HCT116 (cell line): ENCODE measurements at regions not wholly inside any gene's neighbourhood (a gene's known extent, or its start where the extent isn't known, plus 50 kb on each side); places are given as distances from the start of the nearest gene placed in this dataset.

ENCODE experiments used
- ATAC-seq: fragments of 200-7000 bp; cut with Tn5 transposase; 2 replicates; pipeline ENCODE4 v1.9.1; 2020; ENCODE audit warnings: mild to moderate bottlenecking, moderate library complexity
- BruUV-seq: library from RNA; stranded (reverse); fragments of 400-500 nt; replicated peaks from 2 replicates; lab custom pipeline; 2021; lab: Mats Ljungman, UMichigan
- CTCF ChIA-PET: fragments of 300-600 bp; sonication (Branson Sonifier 250); formaldehyde crosslinking; loops from one replicate; lab custom pipeline; 2021; ENCODE audit warnings: antibody characterized with exemption; lab: Charles Lee
- POLR2A ChIA-PET: fragments of 300-600, 350-600 bp; sonication (Branson Sonifier 250); formaldehyde crosslinking; loops from one replicate; lab custom pipeline; 2021; ENCODE audit warnings: antibody characterized with exemption; lab: Charles Lee
- RAD21 ChIA-PET, 2 experiments: fragments of 300-600 bp; sonication (Branson Sonifier 250); formaldehyde crosslinking; loops; one replicate each; lab custom pipeline; 2023; ENCODE audit warnings: low total read pairs in 2 of 2; ENCODE audit not compliant: uncharacterized antibody in 2 of 2, unreplicated experiment in 2 of 2, low non-redundant PET in 1 of 2; lab: Charles Lee
- DNase-seq: peaks from one replicate; pipeline ENCODE4 v3.0.0-alpha.2; 2010; ENCODE audit warnings: low read depth, low spot score
- H2AFZ ChIP-seq: fragments of 200-600 bp; shearing (Covaris generic), sonication (generic); 2 replicates; pipeline ENCODE4 v1.6.1; 2017; ENCODE audit warnings: low read depth, mixed run types, mixed read lengths, antibody characterized with exemption, low read length; ENCODE audit not compliant: poor library complexity, severe bottlenecking
- H3K27ac ChIP-seq: 2 replicates; pipeline ENCODE4 v1.5.1; 2012; ENCODE audit warnings: low read depth, low read length
- H3K27me3 ChIP-seq: fragments of 200-600 bp; sonication (generic); 2 replicates; pipeline ENCODE4 v1.6.1; 2016; ENCODE audit warnings: mixed run types, low read length, mixed read lengths; ENCODE audit not compliant: insufficient read depth
- H3K36me3 ChIP-seq, 2 experiments: fragments of 200-500 bp in 1 of 2; fragments of 200-600 bp in 1 of 2; sonication (Bioruptor generic) in 1 of 2; sonication (generic) in 1 of 2; 2 replicates each; pipeline versions ENCODE4 v1.5.1 to v1.6.1; 2014 to 2016; ENCODE audit warnings: low read length in 2 of 2, inconsistent platforms in 1 of 2, mixed read lengths in 1 of 2, mixed run types in 1 of 2; ENCODE audit not compliant: insufficient read depth in 2 of 2, control insufficient read depth in 1 of 2
- H3K4me1 ChIP-seq, 2 experiments: fragments of 200-600 bp in 1 of 2; sonication (generic) in 1 of 2; 2 replicates each; pipeline versions ENCODE4 v1.5.1 to v1.6.1; 2012 to 2017; ENCODE audit warnings: low read length in 2 of 2, inconsistent platforms in 1 of 2, mild to moderate bottlenecking in 1 of 2, mixed read lengths in 1 of 2, mixed run types in 1 of 2, moderate library complexity in 1 of 2; ENCODE audit not compliant: insufficient read depth in 2 of 2, control insufficient read depth in 1 of 2
- H3K4me2 ChIP-seq: fragments of 200-600 bp; sonication (generic); 2 replicates; pipeline ENCODE4 v1.6.1; 2017; ENCODE audit warnings: mixed run types, low read length, mixed read lengths
- H3K4me3 ChIP-seq, 2 experiments: fragments of 200-600 bp in 1 of 2; sonication (generic) in 1 of 2; replicated peaks in 1 of 2; 2 replicates each; pipeline ENCODE4 v1.5.1; 2011 to 2016; ENCODE audit warnings: low read length in 2 of 2, control low read depth in 1 of 2, low read depth in 1 of 2, mild to moderate bottlenecking in 1 of 2, mixed read lengths in 1 of 2, mixed run types in 1 of 2
- H3K79me2 ChIP-seq: fragments of 200-600 bp; sonication (generic); 2 replicates; pipeline ENCODE4 v1.6.1; 2017; ENCODE audit warnings: mild to moderate bottlenecking, mixed run types, low read length, moderate library complexity, mixed read lengths; ENCODE audit not compliant: insufficient read depth
- H3K9ac ChIP-seq: fragments of 200-600 bp; sonication (generic); 2 replicates; pipeline ENCODE4 v1.6.1; 2016; ENCODE audit warnings: low read length, mixed read lengths
- H3K9me2 ChIP-seq: fragments of 200-600 bp; sonication (generic), shearing (Covaris generic); 2 replicates; pipeline ENCODE4 v1.6.1; 2017; ENCODE audit warnings: mixed run types, mild to moderate bottlenecking, moderate library complexity; ENCODE audit not compliant: insufficient read depth
- H3K9me3 ChIP-seq, 2 experiments: fragments of 200-500 bp in 1 of 2; fragments of 200-600 bp in 1 of 2; sonication (Bioruptor generic) in 1 of 2; sonication (generic) in 1 of 2; 2 replicates each; pipeline ENCODE4 v1.6.1; 2014 to 2017; ENCODE audit warnings: low read length in 2 of 2, mixed read lengths in 2 of 2, inconsistent platforms in 1 of 2, low read depth in 1 of 2, mild to moderate bottlenecking in 1 of 2, mixed run types in 1 of 2, moderate library complexity in 1 of 2; ENCODE audit not compliant: control insufficient read depth in 1 of 2, insufficient read depth in 1 of 2
- H4K20me1 ChIP-seq: fragments of 200-600 bp; sonication (generic), shearing (Covaris generic); 2 replicates; pipeline ENCODE4 v1.6.1; 2017; ENCODE audit warnings: mixed run types, mild to moderate bottlenecking, moderate library complexity; ENCODE audit not compliant: insufficient read depth
- CBX3 ChIP-seq: IDR thresholded peaks from 2 replicates; pipeline ENCODE4 v1.6.1; 2012; ENCODE audit warnings: low read depth
- EGR1 ChIP-seq: IDR thresholded peaks from 2 replicates; pipeline ENCODE4 v1.6.1; 2012; ENCODE audit warnings: low read depth
- EZH2phosphoT487 ChIP-seq: fragments of 200-600 bp; IDR thresholded peaks from 2 replicates; pipeline ENCODE4 v1.6.1; 2018; ENCODE audit warnings: antibody characterized with exemption, borderline replicate concordance
- POLR2AphosphoS5 ChIP-seq: IDR thresholded peaks from 2 replicates; pipeline ENCODE4 v1.6.1; 2011; ENCODE audit warnings: mild to moderate bottlenecking, low read depth, low read length, moderate library complexity
- YY1 ChIP-seq: IDR thresholded peaks from 2 replicates; pipeline ENCODE4 v1.6.1; 2011; ENCODE audit warnings: low read length, low read depth, moderate library complexity, mild to moderate bottlenecking; ENCODE audit not compliant: insufficient replicate concordance; ENCODE audit errors: extremely low read depth
- ZFX ChIP-seq: fragments of 450-650 bp; IDR thresholded peaks from 2 replicates; pipeline ENCODE4 v1.6.1; 2017
- ZNF274 ChIP-seq: fragments of 200-500 bp; sonication (Bioruptor generic); IDR thresholded peaks from 2 replicates; pipeline ENCODE4 v1.6.1; 2014; ENCODE audit warnings: mild to moderate bottlenecking, low read depth, low read length, inconsistent platforms
- intact Hi-C: fragments of 100-400 bp; cut with micrococcal nuclease; formaldehyde crosslinking; loops from 2 replicates; pipeline ENCODE4 v1.10.0; 2022
- TF ChIP-seq, protein P1 (sequence below): IDR thresholded peaks from 2 replicates; pipeline ENCODE4 v1.6.1; 2012
- TF ChIP-seq, protein P2 (sequence below), 3 experiments: fragments of 200-600 bp in 1 of 3; sonication (generic) in 1 of 3; IDR thresholded peaks in 2 of 3; conservative IDR thresholded peaks in 1 of 3; 2 replicates each; pipeline ENCODE4 v1.5.1; 2012 to 2017; ENCODE audit warnings: low read depth in 2 of 3, low read length in 2 of 3, antibody characterized with exemption in 1 of 3, borderline replicate concordance in 1 of 3, control low read depth in 1 of 3, mild to moderate bottlenecking in 1 of 3, mixed read lengths in 1 of 3, mixed run types in 1 of 3, moderate library complexity in 1 of 3; ENCODE audit not compliant: insufficient read depth in 1 of 3

DNA sequence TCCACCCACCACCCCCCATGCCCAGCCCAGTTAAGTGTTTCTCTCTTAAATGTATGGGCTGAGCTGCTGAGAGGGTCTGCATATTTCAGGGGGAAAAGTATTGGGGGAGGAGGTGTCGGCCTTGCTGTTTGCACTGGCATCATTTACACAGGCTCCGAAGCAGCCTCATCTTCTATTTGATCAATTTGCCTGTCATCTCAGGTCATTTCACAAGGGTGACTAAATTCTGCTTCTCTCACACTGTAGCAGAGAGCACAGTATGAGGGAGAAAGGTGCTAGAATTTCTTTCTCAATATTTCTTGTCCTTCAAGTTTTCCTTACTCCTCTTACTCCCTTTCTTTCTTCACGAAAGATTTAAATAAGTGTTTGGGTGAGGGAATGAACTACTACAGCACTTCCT is 135.9 kb downstream of the AACS start:
- DNase-seq (no peak), ATAC-seq (no peak)
- RAD21 ChIA-PET: no interaction called here
- no peaks in the 10 kb centered on the region for H3K9me3 ChIP-seq
- no peaks in the 10 kb centered on the region for H3K36me3 ChIP-seq
- no peak overlapping the region for H3K27ac ChIP-seq
- BruUV-seq: no TSS peak
- no peaks in the 10 kb centered on the region for H3K79me2 ChIP-seq
- no peaks in the 10 kb centered on the region for H3K9me2 ChIP-seq
- H3K4me1 ChIP-seq: no peaks in the 10 kb centered on the region
- H4K20me1 ChIP-seq: no peaks in the 10 kb centered on the region
- H2AFZ ChIP-seq: no peak overlapping the region
- H3K9ac ChIP-seq: no peak overlapping the region
- H3K4me3 ChIP-seq: no peak overlapping the region
- CTCF ChIA-PET: interaction anchor here (0.6 kb wide), 1 partner anchor 15 kb away, joined by 4 read pairs; the partner anchor contains the start of gene TMEM132B
- POLR2A ChIA-PET: no interaction called here
- H3K4me2 ChIP-seq: no peak overlapping the region
- peaks cover 55% of the 10 kb centered on the region for H3K27me3 ChIP-seq
- no peak for TF ChIP-seq ZNF274
- intact Hi-C loops: no loop called here

GRCh38 chr12:125201940-125202339 is 136.7 kb downstream of the AACS start:
- no peaks in the 10 kb centered on the region for H4K20me1 ChIP-seq
- POLR2A ChIA-PET: no interaction called here
- H3K4me3 ChIP-seq: no peak overlapping the region
- H2AFZ ChIP-seq: no peak overlapping the region
- no peak overlapping the region for H3K9ac ChIP-seq
- RAD21 ChIA-PET: no interaction called here
- no peaks in the 10 kb centered on the region for H3K79me2 ChIP-seq
- intact Hi-C loops: no loop called here
- CTCF ChIA-PET: interaction anchor here (1.8 kb wide), 1 partner anchor 19 kb away, joined by 6 read pairs; no protein-coding TSS in a partner anchor
- no peaks in the 10 kb centered on the region for H3K4me1 ChIP-seq
- no peaks in the 10 kb centered on the region for H3K36me3 ChIP-seq
- no TSS peak for BruUV-seq
- H3K27me3 ChIP-seq: peaks cover 60% of the 10 kb centered on the region
- TF ChIP-seq, protein P1, sequence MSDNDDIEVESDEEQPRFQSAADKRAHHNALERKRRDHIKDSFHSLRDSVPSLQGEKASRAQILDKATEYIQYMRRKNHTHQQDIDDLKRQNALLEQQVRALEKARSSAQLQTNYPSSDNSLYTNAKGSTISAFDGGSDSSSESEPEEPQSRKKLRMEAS: no peak
- TF ChIP-seq ZFX (no peak), EZH2phosphoT487 (no peak), EGR1 (no peak), ZNF274 (no peak), POLR2AphosphoS5 (no peak), YY1 (no peak), CBX3 (no peak)
- TF ChIP-seq, protein P2, sequence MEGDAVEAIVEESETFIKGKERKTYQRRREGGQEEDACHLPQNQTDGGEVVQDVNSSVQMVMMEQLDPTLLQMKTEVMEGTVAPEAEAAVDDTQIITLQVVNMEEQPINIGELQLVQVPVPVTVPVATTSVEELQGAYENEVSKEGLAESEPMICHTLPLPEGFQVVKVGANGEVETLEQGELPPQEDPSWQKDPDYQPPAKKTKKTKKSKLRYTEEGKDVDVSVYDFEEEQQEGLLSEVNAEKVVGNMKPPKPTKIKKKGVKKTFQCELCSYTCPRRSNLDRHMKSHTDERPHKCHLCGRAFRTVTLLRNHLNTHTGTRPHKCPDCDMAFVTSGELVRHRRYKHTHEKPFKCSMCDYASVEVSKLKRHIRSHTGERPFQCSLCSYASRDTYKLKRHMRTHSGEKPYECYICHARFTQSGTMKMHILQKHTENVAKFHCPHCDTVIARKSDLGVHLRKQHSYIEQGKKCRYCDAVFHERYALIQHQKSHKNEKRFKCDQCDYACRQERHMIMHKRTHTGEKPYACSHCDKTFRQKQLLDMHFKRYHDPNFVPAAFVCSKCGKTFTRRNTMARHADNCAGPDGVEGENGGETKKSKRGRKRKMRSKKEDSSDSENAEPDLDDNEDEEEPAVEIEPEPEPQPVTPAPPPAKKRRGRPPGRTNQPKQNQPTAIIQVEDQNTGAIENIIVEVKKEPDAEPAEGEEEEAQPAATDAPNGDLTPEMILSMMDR (IDR thresholded peaks at IDR 0.05 in 2 of 3, conservative IDR thresholded peaks at IDR 0.05 in 1 of 3; ENCODE audit: borderline replicate concordance in 1 of 3, insufficient read depth in 1 of 3, low read depth in 2 of 3, low read length in 2 of 3): no peak
- TF ChIP-seq, all 23 proteins: peak for 0
- peak; percentile 54; the same call in 1 of the 2 replicates for ATAC-seq
- H3K27ac ChIP-seq: no peak overlapping the region
- no peak overlapping the region for H3K4me2 ChIP-seq
- H3K9me3 ChIP-seq: no peaks in the 10 kb centered on the region
- H3K9me2 ChIP-seq: no peaks in the 10 kb centered on the region
- DNase-seq: no peak
